ENCODE measurements at regions not wholly inside any gene's neighbourhood (a gene's known extent, or its start where the extent isn't known, plus 50 kb on each side); places are given as distances from the start of the nearest gene placed in this dataset.

DNA sequence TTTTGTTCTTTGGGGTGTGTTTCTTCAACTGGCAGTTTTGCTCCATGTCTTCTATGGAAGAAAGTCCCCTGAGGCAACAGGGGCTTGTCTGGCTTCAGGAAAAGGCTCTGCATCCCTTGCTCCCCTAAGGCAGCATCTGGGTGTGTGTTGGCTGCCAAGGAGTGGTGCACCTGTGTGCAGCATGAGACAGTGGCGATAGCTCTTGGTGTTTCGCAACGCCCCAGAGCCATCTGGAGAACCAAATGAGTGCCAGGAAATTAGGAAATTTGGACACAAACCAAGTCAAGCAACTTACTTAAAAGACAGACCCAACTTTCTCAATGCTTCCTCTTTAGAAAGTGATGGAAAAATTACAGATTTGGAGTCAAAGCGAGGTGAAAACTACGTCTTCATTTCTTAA, 1044.4 kb upstream of the CNTNAP5 start:
- no peak overlapping the region for H3K4me3 Mint-ChIP-seq (ENCODE audit: unreplicated experiment)
- no peaks in the 10 kb centered on the region for H3K36me3 Mint-ChIP-seq (ENCODE audit: low read depth, unreplicated experiment)
- no peak overlapping the region for H3K27ac Mint-ChIP-seq (ENCODE audit: unreplicated experiment)
- no peak overlapping the region for H3K4me2 ChIP-seq (ENCODE audit: low read length)
- H3K27me3 ChIP-seq (ENCODE audit: insufficient read depth, low read length): no peaks in the 10 kb centered on the region
- no peaks in the 10 kb centered on the region for H3K27me3 Mint-ChIP-seq (ENCODE audit: low read depth, unreplicated experiment)
- H3K4me1 ChIP-seq (ENCODE audit: insufficient read depth, low read length): no peaks in the 10 kb centered on the region
- TF ChIP-seq, protein P1, sequence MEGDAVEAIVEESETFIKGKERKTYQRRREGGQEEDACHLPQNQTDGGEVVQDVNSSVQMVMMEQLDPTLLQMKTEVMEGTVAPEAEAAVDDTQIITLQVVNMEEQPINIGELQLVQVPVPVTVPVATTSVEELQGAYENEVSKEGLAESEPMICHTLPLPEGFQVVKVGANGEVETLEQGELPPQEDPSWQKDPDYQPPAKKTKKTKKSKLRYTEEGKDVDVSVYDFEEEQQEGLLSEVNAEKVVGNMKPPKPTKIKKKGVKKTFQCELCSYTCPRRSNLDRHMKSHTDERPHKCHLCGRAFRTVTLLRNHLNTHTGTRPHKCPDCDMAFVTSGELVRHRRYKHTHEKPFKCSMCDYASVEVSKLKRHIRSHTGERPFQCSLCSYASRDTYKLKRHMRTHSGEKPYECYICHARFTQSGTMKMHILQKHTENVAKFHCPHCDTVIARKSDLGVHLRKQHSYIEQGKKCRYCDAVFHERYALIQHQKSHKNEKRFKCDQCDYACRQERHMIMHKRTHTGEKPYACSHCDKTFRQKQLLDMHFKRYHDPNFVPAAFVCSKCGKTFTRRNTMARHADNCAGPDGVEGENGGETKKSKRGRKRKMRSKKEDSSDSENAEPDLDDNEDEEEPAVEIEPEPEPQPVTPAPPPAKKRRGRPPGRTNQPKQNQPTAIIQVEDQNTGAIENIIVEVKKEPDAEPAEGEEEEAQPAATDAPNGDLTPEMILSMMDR (IDR thresholded peaks at IDR 0.05; ENCODE audit: insufficient read depth, low read depth, low read length): no peak
- H4K20me1 ChIP-seq (ENCODE audit: insufficient read depth, low read length): no peaks in the 10 kb centered on the region
- no peaks in the 10 kb centered on the region for H3K4me1 Mint-ChIP-seq (ENCODE audit: low read depth, unreplicated experiment)
- no peaks in the 10 kb centered on the region for H3K9me3 Mint-ChIP-seq (ENCODE audit: unreplicated experiment)
- H3K4me3 ChIP-seq (ENCODE audit: insufficient read depth, low read depth, low read length): no peak overlapping the region
- no peaks in the 10 kb centered on the region for H3K9me3 ChIP-seq (ENCODE audit: insufficient read depth, low read depth, low read length)
- DNase-seq (ENCODE audit: low read depth) (no peak), FAIRE-seq (no peak)
- no peak overlapping the region for H3K9ac ChIP-seq (ENCODE audit: low read length)
- no peaks in the 10 kb centered on the region for H3K36me3 ChIP-seq (ENCODE audit: insufficient read depth, low read length)
- no peak overlapping the region for H2AFZ ChIP-seq (ENCODE audit: low read depth, low read length)
- no peak overlapping the region for H3K27ac ChIP-seq (ENCODE audit: low read depth, low read length)
- no peaks in the 10 kb centered on the region for H3K79me2 ChIP-seq (ENCODE audit: insufficient read depth, low read length)

DNA sequence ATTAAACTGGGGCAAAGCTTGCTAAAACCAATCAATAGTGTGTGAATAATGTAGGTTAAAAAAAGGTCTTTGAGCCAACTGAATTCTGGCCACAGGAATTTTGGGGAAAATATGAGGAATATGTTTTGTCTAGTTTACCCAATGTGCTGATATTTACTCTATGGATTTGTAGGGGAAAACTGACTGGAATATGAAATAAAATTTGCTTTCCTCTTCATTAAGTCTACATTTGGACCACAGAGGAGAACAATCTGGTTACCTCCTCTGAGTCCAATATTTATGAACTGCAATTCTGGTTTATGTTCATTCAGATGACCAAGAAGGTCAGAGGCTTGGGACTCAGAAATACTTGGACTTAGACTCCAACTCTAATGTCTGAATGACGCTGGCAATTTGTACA, 1042.2 kb upstream of the CNTNAP5 start:
- TF ChIP-seq, protein P1 (IDR thresholded peaks at IDR 0.05; ENCODE audit: insufficient read depth, low read depth, low read length): no peak
- TF ChIP-seq EZH2 (IDR thresholded peaks at IDR 0.05; ENCODE audit: insufficient read depth, low read length): no peak
- Mint-ChIP-seq H3K9me3 (ENCODE audit: unreplicated experiment) (no peaks in the 10 kb centered on the region), H3K4me3 (ENCODE audit: unreplicated experiment) (no peak overlapping the region), H3K27ac (ENCODE audit: unreplicated experiment) (no peak overlapping the region), H3K27me3 (ENCODE audit: low read depth, unreplicated experiment) (no peaks in the 10 kb centered on the region), H3K36me3 (ENCODE audit: low read depth, unreplicated experiment) (no peaks in the 10 kb centered on the region), H3K4me1 (ENCODE audit: low read depth, unreplicated experiment) (no peaks in the 10 kb centered on the region)
- H2AFZ ChIP-seq (ENCODE audit: low read depth, low read length): no peak overlapping the region
- no peaks in the 10 kb centered on the region for H3K4me1 ChIP-seq (ENCODE audit: insufficient read depth, low read length)
- H3K4me3 ChIP-seq (ENCODE audit: insufficient read depth, low read depth, low read length): no peak overlapping the region
- no peaks in the 10 kb centered on the region for H3K36me3 ChIP-seq (ENCODE audit: insufficient read depth, low read length)
- no peak for FAIRE-seq
- no peak overlapping the region for H3K27ac ChIP-seq (ENCODE audit: low read depth, low read length)
- DNase-seq (ENCODE audit: low read depth): no peak
- H3K79me2 ChIP-seq (ENCODE audit: insufficient read depth, low read length): no peaks in the 10 kb centered on the region
- H3K27me3 ChIP-seq (ENCODE audit: insufficient read depth, low read length): no peaks in the 10 kb centered on the region
- no peak overlapping the region for H3K4me2 ChIP-seq (ENCODE audit: low read length)
- H4K20me1 ChIP-seq (ENCODE audit: insufficient read depth, low read length): no peaks in the 10 kb centered on the region
- no peaks in the 10 kb centered on the region for H3K9me3 ChIP-seq (ENCODE audit: insufficient read depth, low read depth, low read length)
- H3K9ac ChIP-seq (ENCODE audit: low read length): no peak overlapping the region

DNA sequence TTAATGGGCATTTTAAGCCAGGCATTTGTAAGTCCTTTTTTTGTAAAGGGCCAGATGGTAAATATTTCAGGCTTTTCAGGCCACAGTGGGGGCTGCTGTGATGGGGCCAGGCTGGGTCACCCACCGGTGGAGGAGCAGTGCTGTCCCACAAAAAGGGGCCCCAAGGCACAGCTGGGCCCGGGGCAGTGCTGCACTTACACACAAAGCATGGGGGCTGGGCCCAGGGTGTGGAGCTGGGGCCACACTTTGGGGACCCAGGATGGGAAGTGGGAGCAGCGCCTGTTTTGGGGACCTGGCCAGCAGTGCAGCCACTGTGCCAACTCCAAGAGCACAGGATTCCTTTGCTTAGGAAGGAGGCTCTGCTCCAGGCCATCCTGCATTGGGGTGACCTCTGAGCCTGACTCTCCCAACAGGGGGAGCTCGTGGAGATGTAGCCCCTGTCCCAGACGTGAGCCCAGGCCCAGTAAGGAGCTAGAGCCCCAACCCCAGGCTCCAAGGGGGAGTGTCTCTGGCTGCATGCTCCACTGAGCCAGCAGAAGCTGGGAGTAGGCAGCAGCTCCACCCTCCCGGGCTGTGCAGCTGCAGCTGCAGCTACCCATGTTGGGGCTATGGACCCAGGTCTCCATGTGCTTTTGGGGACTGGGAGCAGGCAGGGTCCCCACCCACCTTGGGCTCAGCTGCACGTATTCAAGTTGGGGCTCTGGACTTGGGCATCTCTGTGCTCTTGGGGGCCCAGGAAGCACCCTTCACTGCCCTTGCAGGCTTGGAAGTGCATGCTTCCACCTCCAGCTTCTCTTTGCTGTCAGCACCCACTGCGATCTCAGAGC, 1036.5 kb upstream of the CNTNAP5 start:
- H3K36me3 ChIP-seq (ENCODE audit: insufficient read depth, low read length): no peaks in the 10 kb centered on the region
- no peak overlapping the region for H3K27ac ChIP-seq (ENCODE audit: low read depth, low read length)
- no peaks in the 10 kb centered on the region for H3K27me3 ChIP-seq (ENCODE audit: insufficient read depth, low read length)
- Mint-ChIP-seq H3K4me1 (ENCODE audit: low read depth, unreplicated experiment) (no peaks in the 10 kb centered on the region), H3K27ac (ENCODE audit: unreplicated experiment) (no peak overlapping the region), H3K27me3 (ENCODE audit: low read depth, unreplicated experiment) (no peaks in the 10 kb centered on the region), H3K4me3 (ENCODE audit: unreplicated experiment) (no peak overlapping the region), H3K36me3 (ENCODE audit: low read depth, unreplicated experiment) (no peaks in the 10 kb centered on the region), H3K9me3 (ENCODE audit: unreplicated experiment) (no peaks in the 10 kb centered on the region)
- peaks cover 3% of the 10 kb centered on the region for H3K9me3 ChIP-seq (ENCODE audit: insufficient read depth, low read depth, low read length)
- H3K9ac ChIP-seq (ENCODE audit: low read length): no peak overlapping the region
- no peak for FAIRE-seq
- H2AFZ ChIP-seq (ENCODE audit: low read depth, low read length): no peak overlapping the region
- no peaks in the 10 kb centered on the region for H4K20me1 ChIP-seq (ENCODE audit: insufficient read depth, low read length)
- TF ChIP-seq EZH2 (IDR thresholded peaks at IDR 0.05; ENCODE audit: insufficient read depth, low read length): no peak
- TF ChIP-seq, protein P1 (IDR thresholded peaks at IDR 0.05; ENCODE audit: insufficient read depth, low read depth, low read length): no peak
- no peak overlapping the region for H3K4me2 ChIP-seq (ENCODE audit: low read length)
- H3K4me3 ChIP-seq (ENCODE audit: insufficient read depth, low read depth, low read length): no peak overlapping the region
- no peaks in the 10 kb centered on the region for H3K4me1 ChIP-seq (ENCODE audit: insufficient read depth, low read length)
- DNase-seq (ENCODE audit: low read depth): no peak
- no peaks in the 10 kb centered on the region for H3K79me2 ChIP-seq (ENCODE audit: insufficient read depth, low read length)
